ENCODE measurements at regions not wholly inside any gene's neighbourhood (a gene's known extent, or its start where the extent isn't known, plus 50 kb on each side); places are given as distances from the start of the nearest gene placed in this dataset.
"Not testable (repeated sequence)": the region's sequence is repeated elsewhere in the genome, so short reads cannot be mapped to it uniquely, and the experiment has no call there.

DNA sequence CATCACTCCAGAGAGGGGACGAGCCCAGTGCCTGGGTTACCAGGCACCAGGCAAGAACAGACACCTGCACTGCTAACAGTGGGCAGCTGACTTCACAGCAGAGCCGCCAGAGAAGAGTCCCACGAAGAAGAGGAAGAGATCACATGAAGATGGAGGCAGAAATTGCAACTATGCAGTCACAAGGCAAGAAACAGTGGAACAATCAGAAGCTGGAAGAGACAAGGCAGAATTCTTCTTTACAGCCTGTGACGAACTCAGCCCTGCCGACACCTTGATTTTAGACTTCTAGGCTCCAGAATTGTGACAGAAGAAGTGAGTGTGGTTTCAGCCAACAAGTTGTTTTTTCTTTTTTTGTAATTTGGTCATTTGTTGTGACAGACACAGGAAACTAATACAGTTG, 59.2 kb downstream of the IL12A start:
- peaks cover 3% of the 10 kb centered on the region for H3K27me3 Mint-ChIP-seq
- no peak overlapping the region for H3K4me3 Mint-ChIP-seq
- H3K9me3 Mint-ChIP-seq, result no peaks in the 10 kb centered on the region
- no peaks in the 10 kb centered on the region for H3K4me1 Mint-ChIP-seq
- no peaks in the 10 kb centered on the region for H3K36me3 Mint-ChIP-seq
- no peak overlapping the region for H3K27ac Mint-ChIP-seq

DNA sequence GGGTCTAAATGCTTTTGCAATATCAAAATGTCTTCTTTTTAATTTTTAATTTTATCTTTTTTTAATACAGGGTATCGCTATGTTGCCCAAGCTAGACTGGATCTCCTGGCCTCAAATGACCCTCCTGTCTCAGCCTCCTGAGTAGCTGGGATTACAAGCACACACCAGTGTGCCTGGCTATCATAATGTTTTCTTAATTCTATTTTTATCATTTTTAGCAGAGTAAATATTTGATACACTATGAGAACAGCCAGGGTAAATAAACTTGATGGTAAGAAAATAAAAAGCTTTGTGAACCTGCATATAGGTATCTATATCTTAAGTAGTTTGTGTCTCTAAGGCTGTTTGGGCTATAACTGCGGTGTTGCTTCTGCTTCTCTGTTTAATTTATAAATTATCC, 60.4 kb downstream of the IL12A start:
- Mint-ChIP-seq H3K9me3 (no peaks in the 10 kb centered on the region), H3K27me3 (peaks cover 1% of the 10 kb centered on the region), H3K36me3 (no peaks in the 10 kb centered on the region), H3K4me3 (no peak overlapping the region), H3K4me1 (no peaks in the 10 kb centered on the region), H3K27ac (no peak overlapping the region)

DNA sequence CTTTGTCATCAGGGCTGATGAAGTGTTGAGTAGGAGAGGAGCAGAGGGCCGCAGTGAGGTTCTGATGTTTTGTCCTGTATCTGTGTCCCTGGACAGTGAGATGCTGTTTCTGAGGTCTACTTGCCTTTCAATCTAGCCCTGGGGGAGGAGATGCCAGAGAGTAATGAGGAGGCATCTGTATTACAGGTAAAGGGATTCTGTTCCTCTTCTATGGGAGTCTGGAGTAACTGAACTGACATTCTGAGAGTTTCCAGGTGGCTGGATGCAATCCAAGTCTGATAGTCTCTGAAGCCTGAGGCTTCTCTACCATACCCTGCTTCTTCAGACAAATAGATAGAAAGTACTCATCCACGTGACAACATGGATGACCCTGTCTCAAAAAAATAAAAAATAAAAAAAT, 60.9 kb downstream of the IL12A start:
- Mint-ChIP-seq H3K4me1 (no peaks in the 10 kb centered on the region), H3K27ac (no peak overlapping the region), H3K4me3 (no peak overlapping the region), H3K36me3 (no peaks in the 10 kb centered on the region), H3K27me3 (peaks cover 1% of the 10 kb centered on the region), H3K9me3 (no peaks in the 10 kb centered on the region)

DNA sequence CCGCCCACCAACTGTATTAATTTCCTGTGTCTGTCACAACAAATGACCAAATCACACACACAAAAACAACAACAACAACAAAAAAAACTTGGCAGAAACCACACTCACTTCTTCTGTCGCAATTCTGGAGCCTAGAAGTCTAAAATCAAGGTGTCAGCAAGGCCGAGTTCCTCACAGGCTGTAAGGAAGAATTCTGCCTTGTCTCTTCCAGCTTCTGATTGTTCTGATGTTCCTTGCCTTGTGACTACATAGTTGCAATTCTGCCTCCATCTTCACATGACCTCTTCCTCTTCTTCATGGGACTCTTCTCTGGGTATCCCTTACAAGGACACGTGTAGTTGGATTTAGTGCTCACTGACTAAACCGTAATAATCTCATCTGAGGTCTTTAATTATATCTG, 61.4 kb downstream of the IL12A start:
- Mint-ChIP-seq H3K27me3 (peaks cover under 1% of the 10 kb centered on the region), H3K4me1 (no peaks in the 10 kb centered on the region), H3K9me3 (no peaks in the 10 kb centered on the region), H3K36me3 (no peaks in the 10 kb centered on the region), H3K4me3 (no peak overlapping the region), H3K27ac (no peak overlapping the region)

DNA sequence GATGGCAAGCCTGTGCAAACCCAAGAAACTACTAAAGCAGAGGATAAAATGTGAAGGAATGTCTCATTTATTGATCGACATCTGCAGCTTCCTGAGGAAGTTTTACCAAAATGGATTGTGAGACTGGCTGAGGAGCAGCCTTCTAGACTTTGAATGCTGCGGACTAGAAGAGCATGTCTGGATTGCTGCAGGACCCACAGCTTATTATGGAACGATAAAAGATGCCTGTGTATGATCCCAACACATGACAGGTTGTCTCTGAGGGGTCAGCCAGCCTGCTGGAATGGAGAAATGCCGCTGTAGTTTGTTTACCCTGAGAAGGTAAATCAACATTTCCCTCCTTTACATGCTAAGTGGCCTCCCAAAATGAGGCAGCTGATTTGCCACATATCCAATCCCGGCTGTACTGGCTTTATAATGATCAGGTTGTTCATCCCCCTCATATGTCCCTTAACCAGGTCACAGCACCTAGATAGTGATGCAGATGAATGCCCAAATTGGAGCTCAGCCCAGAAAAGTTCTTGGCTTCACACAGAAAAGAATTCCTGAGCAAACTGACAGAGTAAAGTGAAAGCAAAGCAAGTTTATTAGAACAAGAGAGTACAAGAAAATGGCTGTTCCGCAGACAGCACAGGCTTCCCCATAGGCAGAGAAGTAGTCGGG, 63.9 kb downstream of the IL12A start:
- Mint-ChIP-seq H3K27ac (no peak overlapping the region), H3K4me3 (no peak overlapping the region), H3K36me3 (no peaks in the 10 kb centered on the region), H3K9me3 (no peaks in the 10 kb centered on the region), H3K27me3 (no peaks in the 10 kb centered on the region), H3K4me1 (no peaks in the 10 kb centered on the region)

DNA sequence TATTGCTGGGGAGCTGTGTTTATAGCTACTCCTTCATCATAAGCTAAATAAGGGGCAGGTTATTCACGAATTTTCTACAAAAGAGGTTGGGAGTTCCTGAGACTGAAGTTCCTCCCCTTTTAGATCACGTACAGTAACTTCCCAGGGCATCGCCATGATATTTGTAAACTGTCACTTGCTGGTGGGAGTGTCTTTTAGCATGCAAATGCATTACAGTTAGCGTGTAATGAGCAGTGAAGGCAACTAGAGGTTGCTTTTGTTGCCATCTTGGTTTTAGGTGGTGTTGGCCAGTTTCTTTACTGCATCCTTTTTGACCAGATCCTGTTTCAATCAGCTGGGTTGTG, 64.4 kb downstream of the IL12A start:
- Mint-ChIP-seq H3K27ac (no peak overlapping the region), H3K9me3 (no peaks in the 10 kb centered on the region), H3K36me3 (no peaks in the 10 kb centered on the region), H3K4me3 (no peak overlapping the region), H3K27me3 (no peaks in the 10 kb centered on the region), H3K4me1 (no peaks in the 10 kb centered on the region)

DNA sequence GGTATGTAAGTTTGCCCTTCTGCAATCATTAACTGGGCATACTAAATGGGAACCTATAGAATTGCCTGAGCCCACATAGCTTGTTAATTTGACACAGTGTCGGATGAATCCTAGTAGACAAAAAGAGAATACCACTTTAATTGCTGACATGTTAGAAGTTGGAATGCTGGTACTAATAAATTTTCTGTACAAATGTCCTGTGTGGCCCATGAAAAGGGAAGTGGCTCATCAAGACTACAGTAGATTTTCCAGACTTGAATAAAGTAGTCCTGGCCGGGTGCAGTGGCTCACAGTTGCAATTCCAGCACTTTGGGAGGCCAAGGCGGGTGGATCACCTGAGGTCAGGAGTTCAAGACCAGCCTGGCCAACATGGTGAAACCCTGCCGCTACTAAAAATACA, 66.2 kb downstream of the IL12A start:
- H3K36me3 Mint-ChIP-seq, H3K4me1 Mint-ChIP-seq, H3K27me3 Mint-ChIP-seq, H3K27ac Mint-ChIP-seq, H3K9me3 Mint-ChIP-seq, H3K4me3 Mint-ChIP-seq: not testable (repeated sequence)

DNA sequence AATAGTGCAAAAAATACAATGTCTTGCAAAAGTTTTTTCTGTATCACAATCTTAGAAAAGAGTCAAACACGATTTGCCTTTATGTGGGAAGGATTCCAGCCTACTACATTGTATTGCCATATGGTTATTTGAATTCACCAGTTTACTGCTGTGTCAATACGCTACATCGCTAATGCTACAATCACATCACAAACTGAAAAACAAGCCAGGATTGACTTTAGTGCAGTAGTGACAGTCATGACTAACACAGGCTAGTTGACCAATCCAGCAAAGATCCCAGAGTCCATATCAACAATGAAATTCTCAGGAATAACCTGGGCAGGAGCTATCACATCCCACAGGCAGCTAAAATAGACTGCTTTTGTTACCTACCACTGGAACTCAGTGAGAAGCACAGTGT, 67.0 kb downstream of the IL12A start:
- Mint-ChIP-seq H3K4me1 (no peaks in the 10 kb centered on the region), H3K9me3 (no peaks in the 10 kb centered on the region)

DNA sequence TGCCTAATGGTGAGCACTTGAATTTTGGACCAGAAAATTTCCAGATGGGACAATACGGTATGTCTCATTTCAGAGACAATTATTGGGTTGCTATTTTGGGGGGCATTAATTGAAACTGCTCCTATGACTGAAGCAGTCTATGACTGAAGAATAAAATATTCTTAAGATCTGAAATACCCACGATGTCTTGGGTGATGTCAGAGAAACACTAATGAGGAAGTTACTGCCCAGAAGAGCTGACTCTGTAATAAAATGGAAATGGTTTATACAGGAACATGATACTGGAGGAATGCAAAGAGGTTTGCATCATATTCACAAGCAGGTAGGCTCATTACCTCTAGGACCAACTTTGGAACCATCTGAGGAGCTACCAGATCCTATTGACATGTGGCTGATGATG, 68.7 kb downstream of the IL12A start:
- Mint-ChIP-seq H3K9me3 (no peaks in the 10 kb centered on the region), H3K4me1 (no peaks in the 10 kb centered on the region), H3K27me3 (no peaks in the 10 kb centered on the region), H3K27ac (no peak overlapping the region), H3K36me3 (no peaks in the 10 kb centered on the region), H3K4me3 (no peak overlapping the region)

More for the DNA sequence above, 67.0 kb downstream of the IL12A start:
- no peak overlapping the region for H3K4me3 Mint-ChIP-seq
- no peaks in the 10 kb centered on the region for H3K27me3 Mint-ChIP-seq
- no peaks in the 10 kb centered on the region for H3K36me3 Mint-ChIP-seq
- no peak overlapping the region for H3K27ac Mint-ChIP-seq

DNA sequence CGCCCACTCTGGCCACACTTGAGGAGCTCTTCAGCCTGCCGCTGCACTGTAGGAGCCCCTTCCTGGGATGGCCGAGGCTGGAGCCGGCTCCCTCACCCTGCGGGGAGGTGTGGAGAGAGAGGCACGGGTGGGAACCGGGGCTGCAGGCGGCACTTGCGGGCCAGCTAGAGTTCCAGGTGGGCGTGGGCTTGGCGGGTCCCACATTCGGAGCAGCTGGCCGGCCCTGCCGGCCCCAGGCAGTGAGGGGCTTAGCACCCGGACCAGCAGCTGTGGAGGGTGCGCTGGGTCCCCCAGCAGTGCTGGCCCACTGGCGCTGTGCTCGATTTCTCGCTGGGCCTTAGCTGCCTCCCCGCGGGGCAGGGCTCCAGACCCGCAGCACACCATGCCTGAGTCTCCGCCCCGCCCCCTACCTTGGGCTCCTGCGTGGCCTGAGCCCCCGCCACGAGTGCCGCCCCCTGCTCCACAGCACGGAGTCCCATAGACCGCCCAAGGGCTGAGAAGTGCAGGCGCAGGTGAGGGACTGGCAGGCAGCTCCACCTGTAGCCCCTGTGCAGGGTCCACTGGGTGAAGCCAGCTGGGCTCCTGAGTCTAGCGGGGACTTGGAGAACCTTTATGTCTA, 71.9 kb downstream of the IL12A start:
- no peak overlapping the region for H3K4me3 Mint-ChIP-seq
- H3K4me1 Mint-ChIP-seq, result no peaks in the 10 kb centered on the region
- no peaks in the 10 kb centered on the region for H3K36me3 Mint-ChIP-seq
- no peak overlapping the region for H3K27ac Mint-ChIP-seq
- H3K9me3 Mint-ChIP-seq, result no peaks in the 10 kb centered on the region
- no peaks in the 10 kb centered on the region for H3K27me3 Mint-ChIP-seq

DNA sequence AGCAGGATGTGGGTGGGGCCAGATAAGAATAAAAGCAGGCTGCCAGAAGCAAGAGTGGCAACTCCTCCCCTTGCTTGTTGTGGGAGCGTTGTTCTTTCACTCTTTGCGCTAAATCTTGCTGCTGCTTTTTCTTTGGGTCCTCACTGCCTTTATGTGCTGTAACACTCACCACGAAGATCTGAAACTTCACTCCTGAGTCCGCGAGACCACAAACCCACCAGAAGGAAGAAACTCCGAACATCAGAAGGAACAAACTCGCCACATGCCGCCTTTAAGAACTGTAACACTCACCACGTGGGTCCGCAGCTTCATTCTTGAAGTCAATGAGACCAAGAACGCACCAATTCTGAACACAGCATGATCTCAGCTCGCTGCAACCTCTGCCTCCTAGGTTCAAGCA, 72.9 kb downstream of the IL12A start:
- Mint-ChIP-seq H3K9me3 (no peaks in the 10 kb centered on the region), H3K27ac (no peak overlapping the region), H3K4me3 (peak overlapping the region; percentile 12), H3K36me3 (no peaks in the 10 kb centered on the region), H3K27me3 (no peaks in the 10 kb centered on the region), H3K4me1 (no peaks in the 10 kb centered on the region)

DNA sequence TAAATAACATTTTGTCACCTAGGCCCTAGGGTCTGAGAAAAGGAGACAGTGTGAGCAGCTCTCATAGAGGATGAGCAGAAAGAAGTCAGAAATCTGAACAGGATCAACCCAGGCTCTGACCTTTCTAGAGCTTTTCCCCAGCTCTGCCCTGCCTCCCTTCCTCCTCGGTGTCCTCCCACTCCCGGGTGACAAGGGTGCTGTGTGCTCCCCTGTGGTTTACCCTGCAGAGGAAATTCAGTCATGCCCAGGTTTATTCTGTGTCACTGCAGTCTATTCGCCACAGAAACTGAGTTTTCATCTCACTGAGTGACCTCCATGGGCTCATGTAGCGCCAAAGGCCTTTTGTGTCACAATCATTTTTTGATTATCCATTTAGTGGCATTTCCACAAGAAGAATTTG, 76.6 kb downstream of the IL12A start:
- no peaks in the 10 kb centered on the region for H3K36me3 Mint-ChIP-seq
- H3K4me1 Mint-ChIP-seq, result no peaks in the 10 kb centered on the region
- no peaks in the 10 kb centered on the region for H3K9me3 Mint-ChIP-seq
- no peak overlapping the region for H3K27ac Mint-ChIP-seq
- no peaks in the 10 kb centered on the region for H3K27me3 Mint-ChIP-seq
- H3K4me3 Mint-ChIP-seq, result no peak overlapping the region

DNA sequence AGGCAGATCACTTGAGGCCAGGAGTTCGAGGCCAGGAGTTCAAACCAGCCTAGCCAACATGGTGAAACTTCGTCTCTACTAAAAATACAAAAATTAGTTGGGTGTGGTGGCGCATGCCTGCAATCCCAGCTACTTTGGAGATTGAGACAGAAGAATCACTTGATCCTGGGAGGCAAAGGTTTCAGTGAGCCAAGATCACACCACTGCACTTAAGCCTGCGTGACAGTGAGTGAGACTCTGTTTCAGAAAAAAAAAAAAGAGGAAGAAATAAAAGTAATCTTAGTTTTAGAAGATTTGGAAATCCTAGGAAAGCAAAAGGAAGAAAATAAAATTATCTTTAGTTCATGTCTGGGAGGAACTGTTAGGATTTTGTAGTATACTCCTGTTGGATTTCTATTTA, 77.2 kb downstream of the IL12A start:
- Mint-ChIP-seq H3K27ac (no peak overlapping the region), H3K9me3 (no peaks in the 10 kb centered on the region), H3K36me3 (no peaks in the 10 kb centered on the region), H3K4me1 (no peaks in the 10 kb centered on the region), H3K27me3 (no peaks in the 10 kb centered on the region), H3K4me3 (no peak overlapping the region)

DNA sequence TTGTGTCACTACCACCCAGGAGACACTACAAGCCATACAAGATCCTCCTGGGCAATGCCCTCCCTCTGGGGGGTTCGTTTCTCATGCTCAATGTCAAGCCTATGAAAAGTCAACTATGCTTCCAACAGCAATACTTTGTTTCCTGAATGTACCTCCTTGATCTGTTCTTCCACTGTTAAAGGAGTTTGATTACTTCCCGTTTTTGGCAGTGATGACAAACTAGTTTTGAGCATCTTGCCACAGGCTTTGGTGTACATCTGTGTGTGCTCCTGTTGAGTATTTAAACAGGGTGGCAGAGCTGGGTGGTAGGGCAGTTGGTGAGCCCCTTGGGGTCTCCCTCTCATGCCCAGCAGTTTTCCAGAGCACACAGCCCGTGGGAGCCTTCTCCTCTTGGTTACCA, 81.4 kb downstream of the IL12A start:
- Mint-ChIP-seq H3K4me3 (no peak overlapping the region), H3K27ac (no peak overlapping the region), H3K9me3 (no peaks in the 10 kb centered on the region), H3K36me3 (no peaks in the 10 kb centered on the region), H3K27me3 (no peaks in the 10 kb centered on the region), H3K4me1 (no peaks in the 10 kb centered on the region)

DNA sequence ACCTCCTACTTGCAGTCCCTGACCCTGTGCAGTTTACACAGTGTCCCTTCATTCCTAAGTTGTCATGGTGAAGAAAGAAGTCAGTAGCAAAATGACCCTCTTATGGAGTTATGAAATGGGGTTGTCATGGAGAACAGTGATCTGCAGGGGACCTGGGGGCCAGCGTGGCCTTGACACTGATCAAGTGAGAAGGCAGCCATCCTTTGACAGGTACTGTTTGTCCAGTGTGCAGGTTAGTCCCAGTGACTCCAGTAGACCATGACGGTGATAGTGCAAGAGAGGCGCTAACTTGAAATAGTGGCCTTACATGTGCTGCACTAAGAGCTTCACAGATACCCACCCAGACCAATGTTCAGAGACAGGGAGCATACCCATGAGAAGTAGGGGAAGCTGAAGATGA, 87.9 kb downstream of the IL12A start:
- H3K4me3 Mint-ChIP-seq, result no peak overlapping the region
- no peaks in the 10 kb centered on the region for H3K27me3 Mint-ChIP-seq
- H3K9me3 Mint-ChIP-seq, result no peaks in the 10 kb centered on the region
- H3K27ac Mint-ChIP-seq, result no peak overlapping the region
- no peaks in the 10 kb centered on the region for H3K4me1 Mint-ChIP-seq
- H3K36me3 Mint-ChIP-seq, result no peaks in the 10 kb centered on the region

DNA sequence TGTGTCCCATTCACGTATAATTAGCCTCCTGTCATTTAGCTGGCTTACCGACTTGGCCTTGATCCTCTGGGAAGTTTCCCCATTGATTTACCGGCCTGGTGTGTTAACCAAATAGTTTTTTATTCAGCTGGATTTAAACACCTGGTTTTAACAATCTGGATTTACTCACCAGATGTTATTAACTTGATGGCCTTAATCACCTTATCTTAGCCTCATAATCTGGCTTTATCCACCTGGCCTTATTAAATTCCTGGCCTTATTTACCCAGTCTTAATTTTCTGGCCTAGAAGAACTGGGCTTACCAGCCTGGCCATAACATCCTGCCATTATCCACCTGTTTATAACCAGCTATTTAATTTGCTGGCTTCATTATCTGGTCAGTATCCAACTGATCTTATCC, 89.9 kb downstream of the IL12A start:
- Mint-ChIP-seq H3K4me1 (no peaks in the 10 kb centered on the region), H3K4me3 (no peak overlapping the region), H3K27ac (no peak overlapping the region), H3K36me3 (no peaks in the 10 kb centered on the region), H3K27me3 (no peaks in the 10 kb centered on the region), H3K9me3 (no peaks in the 10 kb centered on the region)

DNA sequence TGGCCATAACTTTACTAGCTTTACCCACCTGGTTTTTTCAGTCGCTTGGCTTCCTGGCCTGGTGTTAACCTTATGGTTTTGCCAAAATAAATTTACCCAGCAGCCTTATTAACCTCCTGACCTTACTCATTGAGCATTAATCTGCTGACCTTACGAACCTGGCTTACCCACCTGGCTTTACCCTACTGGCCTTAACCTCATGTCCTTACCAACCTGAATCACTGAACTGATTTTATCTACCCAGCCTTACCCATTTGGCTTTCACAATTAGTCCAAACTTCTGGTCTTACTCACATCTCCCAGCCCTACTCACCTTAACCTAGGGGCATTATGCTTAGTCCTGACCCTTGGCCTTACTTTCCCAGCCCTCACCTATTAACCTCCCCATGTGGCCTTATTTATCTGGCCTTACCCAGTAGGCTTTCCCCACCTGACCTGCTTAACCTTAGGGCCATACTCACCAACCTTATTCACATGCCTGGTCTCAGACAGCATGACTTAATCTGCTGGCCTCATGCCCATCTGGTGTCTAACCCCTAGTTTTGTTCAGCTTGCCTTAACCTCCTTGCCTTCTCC, 93.4 kb downstream of the IL12A start:
- H3K27ac Mint-ChIP-seq, result no peak overlapping the region
- no peaks in the 10 kb centered on the region for H3K36me3 Mint-ChIP-seq
- H3K9me3 Mint-ChIP-seq, result no peaks in the 10 kb centered on the region
- H3K4me3 Mint-ChIP-seq, result no peak overlapping the region
- H3K4me1 Mint-ChIP-seq, result no peaks in the 10 kb centered on the region
- H3K27me3 Mint-ChIP-seq, result no peaks in the 10 kb centered on the region

Data from activated naive CD4-positive, alpha-beta T cell treated with anti-CD3 and anti-CD28 coated beads, Interleukin-2, amount 50 U/mL, for 24 hours (primary cell).